ENCODE measurements at regions not wholly inside any gene's neighbourhood (a gene's known extent, or its start where the extent isn't known, plus 50 kb on each side); places are given as distances from the start of the nearest gene placed in this dataset.

GRCh38 chr4:93894995-93895394 lies 66.4 kb downstream of the ATOH1 start:
- TF ChIP-seq CTCF (IDR thresholded peaks at IDR 0.05 in 4 of 5, conservative IDR thresholded peaks at IDR 0.05 in 1 of 5), result no peak
- no peak for TF ChIP-seq POLR2A (IDR thresholded peaks at IDR 0.05)

Data from gastrocnemius medialis (tissue), 4 donors.